Body of pancreas (tissue), 4 donors: ENCODE measurements at regions not wholly inside any gene's neighbourhood (a gene's known extent, or its start where the extent isn't known, plus 50 kb on each side); places are given as distances from the start of the nearest gene placed in this dataset.

Experiments used
- CTCF ChIP-seq, 7 experiments: fragments of 450-650 bp in 4 of 7; fragments of 200-600 bp in 3 of 7; sonication (generic) in 3 of 7; IDR thresholded peaks; one replicate each; pipeline ENCODE4 v1.5.1; 2016 to 2019; ENCODE audit warnings: antibody characterized with exemption in 7 of 7
- POLR2A ChIP-seq, 3 donors: fragments of 450-650 bp; IDR thresholded peaks; one replicate each; pipeline ENCODE4 v1.6.1; 2016; ENCODE audit warnings: antibody characterized with exemption in 3 of 3, mild to moderate bottlenecking in 2 of 3

GRCh38 chr1:208818770-208819445 is 574.7 kb upstream of the PLXNA2 start:
- no peak for TF ChIP-seq POLR2A (IDR thresholded peaks at IDR 0.05)
- no peak for TF ChIP-seq CTCF (IDR thresholded peaks at IDR 0.05)
